HepG2 (cell line): ENCODE measurements at regions not wholly inside any gene's neighbourhood (a gene's known extent, or its start where the extent isn't known, plus 50 kb on each side); places are given as distances from the start of the nearest gene placed in this dataset.

Source experiments
- ATAC-seq: fragments of 200-7000 bp; cut with Tn5 transposase; 3 replicates; pipeline ENCODE4 v1.9.1; 2020; ENCODE audit warnings: mild to moderate bottlenecking, moderate library complexity
- BruUV-seq: library from RNA; stranded (reverse); fragments of 400-500 nt; replicated peaks from 2 replicates; lab custom pipeline; 2021; lab: Mats Ljungman, UMichigan
- CTCF ChIA-PET: fragments of 300-600 bp; formaldehyde crosslinking; extraction: SDS; loops from one replicate; lab custom pipeline; 2021; ENCODE audit warnings: low total read pairs, inconsistent platforms, low intra/inter-chr PET ratio; lab: Yijun Ruan, JAX
- POLR2A ChIA-PET: fragments of 350-600 bp; sonication (Branson Sonifier 250); formaldehyde crosslinking; loops from one replicate; lab custom pipeline; 2020; ENCODE audit warnings: antibody characterized with exemption, inconsistent platforms; lab: Yijun Ruan, JAX
- DNase-seq: peaks from one replicate; pipeline ENCODE4 v3.0.0-alpha.2; 2015; ENCODE audit warnings: low spot score
- FAIRE-seq: peaks from 3 replicates; lab custom pipeline; 2011; peaks lifted over from hg19 to GRCh38; lab: Jason Lieb, UNC
- H2AFZ ChIP-seq: one replicate; pipeline ENCODE4 v1.6.1; 2011; ENCODE audit warnings: low read length, inconsistent platforms
- H3K27ac ChIP-seq: fragments of 300-600 bp; 3 replicates; pipeline ENCODE4 v1.8.0; 2011; ENCODE audit warnings: mixed run types, mild to moderate bottlenecking, mixed read lengths, low read length, inconsistent platforms; ENCODE audit not compliant: insufficient read depth; ENCODE audit errors: extremely low read length
- H3K27me3 ChIP-seq, 2 experiments: fragments of 200-600 bp in 1 of 2; 2 replicates in 1 of 2; 3 replicates in 1 of 2; pipeline versions ENCODE4 v1.6.0 to v1.8.0; 2011; ENCODE audit warnings: low read length in 2 of 2, mild to moderate bottlenecking in 2 of 2, moderate library complexity in 2 of 2, inconsistent platforms in 1 of 2; ENCODE audit not compliant: insufficient read depth in 2 of 2, control insufficient read depth in 1 of 2
- H3K36me3 ChIP-seq, 2 experiments: fragments of 200-600 bp in 1 of 2; replicated peaks in 1 of 2; 2 replicates in 1 of 2; 3 replicates in 1 of 2; pipeline versions ENCODE4 v1.5.1 to v1.8.0; 2011; ENCODE audit warnings: low read length in 2 of 2, inconsistent platforms in 1 of 2; ENCODE audit not compliant: insufficient read depth in 2 of 2, control insufficient read depth in 1 of 2
- H3K4me1 ChIP-seq: 2 replicates; pipeline ENCODE4 v1.5.1; 2012; ENCODE audit warnings: low read length, inconsistent platforms; ENCODE audit not compliant: insufficient read depth
- H3K4me2 ChIP-seq: 2 replicates; pipeline ENCODE4 v1.6.0; 2011; ENCODE audit warnings: low read depth, low read length, inconsistent platforms
- H3K4me3 ChIP-seq, 3 experiments: fragments of 200-600 bp in 1 of 3; sonication (generic), shearing (Covaris generic) in 1 of 3; replicated peaks in 1 of 3; 2 replicates each; pipeline ENCODE4 v1.5.1; 2011 to 2016; ENCODE audit warnings: low read length in 3 of 3, inconsistent platforms in 2 of 3, low read depth in 2 of 3, mild to moderate bottlenecking in 2 of 3, control low read depth in 1 of 3, mixed read lengths in 1 of 3; ENCODE audit not compliant: insufficient read depth in 1 of 3
- H3K79me2 ChIP-seq: one replicate; pipeline ENCODE4 v1.6.1; 2011; ENCODE audit warnings: low read length, inconsistent platforms; ENCODE audit not compliant: insufficient read depth
- H3K9ac ChIP-seq: 2 replicates; pipeline ENCODE4 v1.6.0; 2011; ENCODE audit warnings: mild to moderate bottlenecking, low read depth, low read length, inconsistent platforms; ENCODE audit not compliant: insufficient read depth
- H3K9me3 ChIP-seq: 2 replicates; pipeline ENCODE4 v1.5.1; 2012; ENCODE audit warnings: mild to moderate bottlenecking, low read length
- H4K20me1 ChIP-seq: 2 replicates; pipeline ENCODE4 v1.6.0; 2011; ENCODE audit warnings: inconsistent platforms, mild to moderate bottlenecking, low read length, moderate library complexity; ENCODE audit not compliant: insufficient read depth
- AHR ChIP-seq: IDR thresholded peaks from 2 replicates; pipeline ENCODE4 v1.6.1; 2018; ENCODE audit warnings: missing genetic modification reagents, missing compliant biosample characterization
- HMG20B ChIP-seq: conservative IDR thresholded peaks from 2 replicates; pipeline ENCODE4 v1.6.1; 2016; ENCODE audit warnings: missing genetic modification reagents, missing compliant biosample characterization
- HOXA7 ChIP-seq: sonication (generic); formaldehyde crosslinking; IDR thresholded peaks from 2 replicates; pipeline ENCODE4 v1.8.1; 2022; ENCODE audit warnings: mild to moderate bottlenecking, missing genetic modification reagents, moderate library complexity
- NFYB ChIP-seq: sonication (generic); formaldehyde crosslinking; IDR thresholded peaks from 2 replicates; pipeline ENCODE4 v1.4.0; 2020; ENCODE audit warnings: missing genetic modification reagents
- SALL1 ChIP-seq: sonication (generic); formaldehyde crosslinking; IDR thresholded peaks from 2 replicates; pipeline ENCODE4 v1.8.0; 2022; ENCODE audit warnings: mild to moderate bottlenecking, missing genetic modification reagents
- ZBTB1 ChIP-seq: sonication (generic); formaldehyde crosslinking; IDR thresholded peaks from 2 replicates; pipeline ENCODE4 v1.4.0; 2020; ENCODE audit warnings: missing genetic modification reagents, borderline replicate concordance
- ZBTB33 ChIP-seq: sonication (generic); formaldehyde crosslinking; IDR thresholded peaks from 2 replicates; pipeline ENCODE4 v1.4.0; 2020; ENCODE audit warnings: missing genetic modification reagents
- ZNF124 ChIP-seq: sonication (generic); formaldehyde crosslinking; IDR thresholded peaks from 2 replicates; pipeline ENCODE4 v1.4.0; 2020; ENCODE audit warnings: missing genetic modification reagents
- ZNF572 ChIP-seq: sonication (generic); formaldehyde crosslinking; IDR thresholded peaks from 2 replicates; pipeline ENCODE4 v1.5.1; 2020; ENCODE audit warnings: mild to moderate bottlenecking, missing genetic modification reagents
- ZNF580 ChIP-seq: IDR thresholded peaks from 2 replicates; pipeline ENCODE4 v1.6.1; 2016; ENCODE audit warnings: low read depth, borderline replicate concordance
- ZNF598 ChIP-seq: sonication (generic); formaldehyde crosslinking; IDR thresholded peaks from 2 replicates; pipeline ENCODE4 v1.5.1; 2020; ENCODE audit warnings: mild to moderate bottlenecking, missing genetic modification reagents, borderline replicate concordance
- ZNF678 ChIP-seq: sonication (generic); formaldehyde crosslinking; IDR thresholded peaks from 2 replicates; pipeline ENCODE4 v1.4.0; 2020; ENCODE audit warnings: mild to moderate bottlenecking, missing genetic modification reagents
- WGBS: methylation state at CpG from one replicate; pipeline ENCODE4 v1.1.6; 2017; ENCODE audit warnings: low lambda C conversion rate; 5-methylcytosine and 5-hydroxymethylcytosine counted together
- in situ Hi-C: cut with HindIII; loops from 2 replicates; pipeline ENCODE4 v1.10.0; 2017; ENCODE audit warnings: low pct_unique_long_range_greater_than_20kb; ENCODE audit not compliant: extremely low pct_ligation_motif_present
- intact Hi-C: fragments of 100-400 bp; cut with micrococcal nuclease; formaldehyde crosslinking; loops from one replicate; pipeline ENCODE4 v1.10.0; 2022; ENCODE audit not compliant: unreplicated experiment
- TF ChIP-seq, protein P1 (sequence below): sonication (generic); formaldehyde crosslinking; IDR thresholded peaks from 2 replicates; pipeline ENCODE4 v1.4.0; 2020; ENCODE audit warnings: missing genetic modification reagents, borderline replicate concordance

GRCh38 chr7:25305831-25306230 lies 77.5 kb upstream of the NPVF start:
- FAIRE-seq (no peak), DNase-seq (no peak), ATAC-seq (no peak)
- no peaks in the 10 kb centered on the region for H3K9me3 ChIP-seq
- intact Hi-C loops = no loop called here
- no peak overlapping the region for H3K9ac ChIP-seq
- ChIA-PET CTCF (no interaction called here), POLR2A (no interaction called here)
- no peak overlapping the region for H3K4me3 ChIP-seq
- H3K27ac ChIP-seq = no peak overlapping the region
- no peak overlapping the region for H3K4me2 ChIP-seq
- 0% methylated on average over 1 of the region's 1 CpG for WGBS
- H3K36me3 ChIP-seq = no peaks in the 10 kb centered on the region
- no peaks in the 10 kb centered on the region for H4K20me1 ChIP-seq
- H3K79me2 ChIP-seq = no peaks in the 10 kb centered on the region
- in situ Hi-C loops = no loop called here
- TF ChIP-seq ZBTB1 (CRISPR knock-in tag) (no peak), ZNF598 (CRISPR knock-in tag) (no peak), NFYB (CRISPR knock-in tag) (no peak), AHR (CRISPR knock-in tag) (no peak), ZBTB33 (CRISPR knock-in tag) (no peak), HMG20B (CRISPR knock-in tag) (no peak), ZNF580 (no peak), HOXA7 (CRISPR knock-in tag) (no peak), ZNF124 (no peak), SALL1 (CRISPR knock-in tag) (no peak), ZNF572 (CRISPR knock-in tag) (no peak), ZNF678 (no peak)
- TF ChIP-seq, protein P1, sequence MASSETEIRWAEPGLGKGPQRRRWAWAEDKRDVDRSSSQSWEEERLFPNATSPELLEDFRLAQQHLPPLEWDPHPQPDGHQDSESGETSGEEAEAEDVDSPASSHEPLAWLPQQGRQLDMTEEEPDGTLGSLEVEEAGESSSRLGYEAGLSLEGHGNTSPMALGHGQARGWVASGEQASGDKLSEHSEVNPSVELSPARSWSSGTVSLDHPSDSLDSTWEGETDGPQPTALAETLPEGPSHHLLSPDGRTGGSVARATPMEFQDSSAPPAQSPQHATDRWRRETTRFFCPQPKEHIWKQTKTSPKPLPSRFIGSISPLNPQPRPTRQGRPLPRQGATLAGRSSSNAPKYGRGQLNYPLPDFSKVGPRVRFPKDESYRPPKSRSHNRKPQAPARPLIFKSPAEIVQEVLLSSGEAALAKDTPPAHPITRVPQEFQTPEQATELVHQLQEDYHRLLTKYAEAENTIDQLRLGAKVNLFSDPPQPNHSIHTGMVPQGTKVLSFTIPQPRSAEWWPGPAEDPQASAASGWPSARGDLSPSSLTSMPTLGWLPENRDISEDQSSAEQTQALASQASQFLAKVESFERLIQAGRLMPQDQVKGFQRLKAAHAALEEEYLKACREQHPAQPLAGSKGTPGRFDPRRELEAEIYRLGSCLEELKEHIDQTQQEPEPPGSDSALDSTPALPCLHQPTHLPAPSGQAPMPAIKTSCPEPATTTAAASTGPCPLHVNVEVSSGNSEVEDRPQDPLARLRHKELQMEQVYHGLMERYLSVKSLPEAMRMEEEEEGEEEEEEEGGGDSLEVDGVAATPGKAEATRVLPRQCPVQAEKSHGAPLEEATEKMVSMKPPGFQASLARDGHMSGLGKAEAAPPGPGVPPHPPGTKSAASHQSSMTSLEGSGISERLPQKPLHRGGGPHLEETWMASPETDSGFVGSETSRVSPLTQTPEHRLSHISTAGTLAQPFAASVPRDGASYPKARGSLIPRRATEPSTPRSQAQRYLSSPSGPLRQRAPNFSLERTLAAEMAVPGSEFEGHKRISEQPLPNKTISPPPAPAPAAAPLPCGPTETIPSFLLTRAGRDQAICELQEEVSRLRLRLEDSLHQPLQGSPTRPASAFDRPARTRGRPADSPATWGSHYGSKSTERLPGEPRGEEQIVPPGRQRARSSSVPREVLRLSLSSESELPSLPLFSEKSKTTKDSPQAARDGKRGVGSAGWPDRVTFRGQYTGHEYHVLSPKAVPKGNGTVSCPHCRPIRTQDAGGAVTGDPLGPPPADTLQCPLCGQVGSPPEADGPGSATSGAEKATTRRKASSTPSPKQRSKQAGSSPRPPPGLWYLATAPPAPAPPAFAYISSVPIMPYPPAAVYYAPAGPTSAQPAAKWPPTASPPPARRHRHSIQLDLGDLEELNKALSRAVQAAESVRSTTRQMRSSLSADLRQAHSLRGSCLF (CRISPR knock-in tag) = no peak
- no peaks in the 10 kb centered on the region for H3K4me1 ChIP-seq
- BruUV-seq = no TSS peak
- peaks cover 0 to 14% of the 10 kb centered on the region in 2 experiments; a peak in 2 of 5 replicates for H3K27me3 ChIP-seq
- H2AFZ ChIP-seq = no peak overlapping the region
